ENCODE measurements at regions not wholly inside any gene's neighbourhood (a gene's known extent, or its start where the extent isn't known, plus 50 kb on each side); places are given as distances from the start of the nearest gene placed in this dataset.
"Not testable (repeated sequence)": the region's sequence is repeated elsewhere in the genome, so short reads cannot be mapped to it uniquely, and the experiment has no call there.

GRCh38 chr6:56729719-56730118 is 87.0 kb upstream of the DST start:
- Histone ChIP-seq H3K79me2 (ENCODE audit: insufficient read depth, low read length) (no peaks in the 10 kb centered on the region), H2AFZ (ENCODE audit: low read length) (no peak overlapping the region), H3K9me3 (ENCODE audit: low read length) (no peaks in the 10 kb centered on the region), H4K20me1 (ENCODE audit: insufficient read depth, low read length) (no peaks in the 10 kb centered on the region), H3K27ac (ENCODE audit: low read depth, low read length, poor library complexity, severe bottlenecking) (no peak overlapping the region), H3K9ac (ENCODE audit: low read length) (no peak overlapping the region), H3K27me3 (ENCODE audit: insufficient read depth, low read length) (no peaks in the 10 kb centered on the region), H3K4me1 (ENCODE audit: insufficient read depth, low read length, severe bottlenecking) (no peaks in the 10 kb centered on the region), H3K4me2 (ENCODE audit: low read length) (no peak overlapping the region), H3K4me3 (ENCODE audit: low read depth, low read length, poor library complexity, severe bottlenecking) (no peak overlapping the region), H3F3A (ENCODE audit: insufficient read depth, low read length) (no peaks in the 10 kb centered on the region), H3K9me2 (ENCODE audit: low read depth, low read length) (no peaks in the 10 kb centered on the region), H3K36me3 (ENCODE audit: insufficient read depth, low read length) (no peaks in the 10 kb centered on the region)
- TF ChIP-seq EZH2 (IDR thresholded peaks at IDR 0.05; ENCODE audit: borderline replicate concordance, low read length) (no peak), CTCF (IDR thresholded peaks at IDR 0.05; ENCODE audit: low read length) (no peak)

GRCh38 chr6:56729166-56729565 is 86.5 kb upstream of the DST start:
- not testable (repeated sequence) for H3K36me3 ChIP-seq (ENCODE audit: insufficient read depth, low read length); H3K4me1 ChIP-seq (ENCODE audit: insufficient read depth, low read length, severe bottlenecking); H4K20me1 ChIP-seq (ENCODE audit: insufficient read depth, low read length); H3K9ac ChIP-seq (ENCODE audit: low read length); H3K9me2 ChIP-seq (ENCODE audit: low read depth, low read length); H2AFZ ChIP-seq (ENCODE audit: low read length); H3K9me3 ChIP-seq (ENCODE audit: low read length); H3K27ac ChIP-seq (ENCODE audit: low read depth, low read length, poor library complexity, severe bottlenecking); H3F3A ChIP-seq (ENCODE audit: insufficient read depth, low read length); H3K79me2 ChIP-seq (ENCODE audit: insufficient read depth, low read length); H3K4me2 ChIP-seq (ENCODE audit: low read length); H3K4me3 ChIP-seq (ENCODE audit: low read depth, low read length, poor library complexity, severe bottlenecking); H3K27me3 ChIP-seq (ENCODE audit: insufficient read depth, low read length)

GRCh38 chr6:56727097-56727850 is 84.6 kb upstream of the DST start:
- no peak overlapping the region for H3K9ac ChIP-seq (ENCODE audit: low read length)
- H3K4me3 ChIP-seq (ENCODE audit: low read depth, low read length, poor library complexity, severe bottlenecking), result no peak overlapping the region
- H3K9me2 ChIP-seq (ENCODE audit: low read depth, low read length), result no peaks in the 10 kb centered on the region
- H3K4me2 ChIP-seq (ENCODE audit: low read length), result no peak overlapping the region
- no peak overlapping the region for H3K27ac ChIP-seq (ENCODE audit: low read depth, low read length, poor library complexity, severe bottlenecking)
- no peaks in the 10 kb centered on the region for H3F3A ChIP-seq (ENCODE audit: insufficient read depth, low read length)
- no peaks in the 10 kb centered on the region for H3K4me1 ChIP-seq (ENCODE audit: insufficient read depth, low read length, severe bottlenecking)
- H3K79me2 ChIP-seq (ENCODE audit: insufficient read depth, low read length), result no peaks in the 10 kb centered on the region
- no peaks in the 10 kb centered on the region for H3K9me3 ChIP-seq (ENCODE audit: low read length)
- no peaks in the 10 kb centered on the region for H3K27me3 ChIP-seq (ENCODE audit: insufficient read depth, low read length)
- H2AFZ ChIP-seq (ENCODE audit: low read length), result no peak overlapping the region
- TF ChIP-seq CTCF (IDR thresholded peaks at IDR 0.05; ENCODE audit: low read length) (no peak), EZH2 (IDR thresholded peaks at IDR 0.05; ENCODE audit: borderline replicate concordance, low read length) (no peak)
- no peaks in the 10 kb centered on the region for H3K36me3 ChIP-seq (ENCODE audit: insufficient read depth, low read length)
- no peaks in the 10 kb centered on the region for H4K20me1 ChIP-seq (ENCODE audit: insufficient read depth, low read length)

GRCh38 chr6:56725254-56725653 is 82.6 kb upstream of the DST start:
- Histone ChIP-seq H3K9me3 (ENCODE audit: low read length) (no peaks in the 10 kb centered on the region), H3K9me2 (ENCODE audit: low read depth, low read length) (no peaks in the 10 kb centered on the region), H3K27me3 (ENCODE audit: insufficient read depth, low read length) (no peaks in the 10 kb centered on the region), H3K79me2 (ENCODE audit: insufficient read depth, low read length) (no peaks in the 10 kb centered on the region), H3K27ac (ENCODE audit: low read depth, low read length, poor library complexity, severe bottlenecking) (no peak overlapping the region), H3K4me1 (ENCODE audit: insufficient read depth, low read length, severe bottlenecking) (no peaks in the 10 kb centered on the region), H3F3A (ENCODE audit: insufficient read depth, low read length) (no peaks in the 10 kb centered on the region), H3K9ac (ENCODE audit: low read length) (no peak overlapping the region), H3K4me2 (ENCODE audit: low read length) (no peak overlapping the region), H4K20me1 (ENCODE audit: insufficient read depth, low read length) (no peaks in the 10 kb centered on the region), H3K4me3 (ENCODE audit: low read depth, low read length, poor library complexity, severe bottlenecking) (no peak overlapping the region), H3K36me3 (ENCODE audit: insufficient read depth, low read length) (no peaks in the 10 kb centered on the region), H2AFZ (ENCODE audit: low read length) (no peak overlapping the region)
- TF ChIP-seq CTCF (IDR thresholded peaks at IDR 0.05; ENCODE audit: low read length) (no peak), EZH2 (IDR thresholded peaks at IDR 0.05; ENCODE audit: borderline replicate concordance, low read length) (no peak)

Measured in OCI-LY1 (cell line).